ENCODE measurements at regions not wholly inside any gene's neighbourhood (a gene's known extent, or its start where the extent isn't known, plus 50 kb on each side); places are given as distances from the start of the nearest gene placed in this dataset.

DNA sequence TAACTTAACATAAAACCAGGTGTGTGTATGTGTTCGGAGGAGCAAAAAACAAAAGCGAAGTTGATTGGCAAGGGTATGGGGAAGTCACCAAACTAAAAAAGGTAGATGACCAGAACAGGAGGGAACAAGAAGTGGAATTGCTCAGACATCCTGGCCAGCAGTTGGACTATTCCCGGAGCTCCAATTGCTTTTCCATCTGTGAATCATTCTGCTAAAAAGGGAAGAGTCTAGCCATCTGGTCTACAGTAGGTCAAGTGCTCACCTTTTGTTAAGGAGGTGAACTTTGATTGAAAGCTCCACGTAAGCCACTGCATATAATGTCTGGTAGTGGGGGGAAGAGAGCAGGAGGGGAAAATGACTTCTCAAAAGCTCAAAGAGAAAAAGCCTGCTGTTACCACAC lies 50.0 kb upstream of the BET1 start:
- TF ChIP-seq CTCF (IDR thresholded peaks at IDR 0.05; ENCODE audit: control insufficient read depth, insufficient read depth, low read depth, low read length, missing control alignments): no peak
- DNase-seq (ENCODE audit: low read depth): no peak
- H3K4me3 ChIP-seq (ENCODE audit: control insufficient read depth, low read depth, low read length): no peak overlapping the region

DNA sequence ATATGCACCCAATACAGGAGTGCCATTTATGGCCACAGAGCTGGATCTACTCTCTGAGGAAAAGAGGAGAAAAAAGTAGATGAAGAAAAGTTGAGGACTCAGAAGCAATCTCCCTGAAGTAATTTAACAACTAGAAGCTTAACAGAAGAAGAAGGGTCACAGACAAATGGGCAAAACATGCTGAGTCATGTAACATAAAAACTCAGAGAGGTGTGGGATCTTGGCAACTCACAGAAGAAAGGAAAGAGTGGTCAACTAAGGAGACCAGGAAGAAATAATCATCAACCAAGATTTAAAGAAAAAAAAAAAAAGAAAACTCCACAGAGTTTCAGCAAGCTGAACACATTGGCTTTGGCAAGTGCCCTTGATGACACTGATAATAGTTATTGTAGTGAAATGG lies 51.8 kb upstream of the BET1 start:
- H3K4me3 ChIP-seq (ENCODE audit: control insufficient read depth, low read depth, low read length): no peak overlapping the region
- no peak for DNase-seq (ENCODE audit: low read depth)
- TF ChIP-seq CTCF (IDR thresholded peaks at IDR 0.05; ENCODE audit: control insufficient read depth, insufficient read depth, low read depth, low read length, missing control alignments): no peak

DNA sequence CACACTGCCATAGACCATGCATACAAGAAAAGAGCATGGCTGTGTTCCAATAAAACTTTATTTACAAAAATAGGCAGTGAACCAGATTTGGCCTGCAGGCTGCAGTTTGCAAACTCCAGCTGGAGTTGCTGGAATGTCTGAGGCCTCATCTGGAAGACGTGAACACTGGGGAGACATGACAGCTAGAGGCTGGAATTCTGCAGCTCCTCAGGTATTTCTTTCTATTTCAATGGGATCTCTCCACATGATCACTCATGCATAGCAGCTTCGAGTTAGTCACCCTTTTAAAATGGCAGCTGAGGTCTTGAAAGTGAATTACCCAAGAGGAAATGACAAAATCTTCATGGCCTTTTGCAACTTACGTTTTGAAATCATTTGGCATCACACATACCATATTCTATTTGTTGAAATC lies 52.6 kb upstream of the BET1 start:
- peak; percentile 87 for DNase-seq (ENCODE audit: low read depth)
- H3K4me3 ChIP-seq (ENCODE audit: control insufficient read depth, low read depth, low read length): no peak overlapping the region
- TF ChIP-seq CTCF (IDR thresholded peaks at IDR 0.05; ENCODE audit: control insufficient read depth, insufficient read depth, low read depth, low read length, missing control alignments): no peak

DNA sequence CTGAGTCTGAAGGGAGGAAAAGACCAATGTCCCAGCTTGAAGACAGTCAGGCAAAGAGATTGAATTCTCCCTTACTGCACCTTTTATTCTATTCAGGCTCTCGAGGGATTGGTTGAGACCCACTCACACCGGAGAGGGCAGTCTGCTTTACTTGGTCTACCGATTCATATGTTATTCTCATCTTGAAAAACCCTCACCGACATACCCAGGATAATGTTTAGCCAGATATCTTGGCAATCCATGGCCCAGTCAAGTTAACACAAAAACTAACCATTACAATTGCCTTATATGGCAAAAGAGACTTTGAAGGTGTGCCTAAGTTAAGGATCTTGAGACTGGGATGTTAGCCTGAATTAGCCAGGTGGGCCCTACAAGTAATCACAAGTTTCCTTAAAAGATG lies 53.8 kb upstream of the BET1 start:
- no peak overlapping the region for H3K4me3 ChIP-seq (ENCODE audit: control insufficient read depth, low read depth, low read length)
- no peak for DNase-seq (ENCODE audit: low read depth)
- TF ChIP-seq CTCF (IDR thresholded peaks at IDR 0.05; ENCODE audit: control insufficient read depth, insufficient read depth, low read depth, low read length, missing control alignments): no peak

GRCh38 chr7:94059746-94060145 lies 55.6 kb upstream of the BET1 start:
- TF ChIP-seq CTCF (IDR thresholded peaks at IDR 0.05; ENCODE audit: control insufficient read depth, insufficient read depth, low read depth, low read length, missing control alignments): no peak
- H3K4me3 ChIP-seq (ENCODE audit: control insufficient read depth, low read depth, low read length): no peak overlapping the region
- peak; percentile 85 for DNase-seq (ENCODE audit: low read depth)

DNA sequence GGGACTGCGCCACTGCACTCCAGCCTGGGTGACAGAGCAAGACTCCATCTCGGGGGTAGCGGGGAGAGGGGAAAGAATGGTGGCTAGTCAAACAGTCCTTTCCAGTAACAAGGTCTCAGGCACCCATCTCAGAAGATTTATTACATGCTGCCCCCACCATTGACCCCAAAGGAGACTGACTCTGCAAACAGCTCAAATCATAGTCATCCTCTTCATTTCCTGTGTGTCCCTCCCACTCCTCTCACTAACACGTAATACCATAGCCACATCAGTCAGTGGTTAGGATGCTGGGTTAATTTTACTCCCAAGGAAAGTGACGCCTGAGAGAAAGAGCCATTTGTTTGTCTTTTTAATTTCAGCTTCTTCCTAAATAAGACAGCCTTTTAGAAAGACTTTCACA lies 56.6 kb upstream of the BET1 start:
- no peak for DNase-seq (ENCODE audit: low read depth)
- TF ChIP-seq CTCF (IDR thresholded peaks at IDR 0.05; ENCODE audit: control insufficient read depth, insufficient read depth, low read depth, low read length, missing control alignments): no peak
- H3K4me3 ChIP-seq (ENCODE audit: control insufficient read depth, low read depth, low read length): no peak overlapping the region

GRCh38 chr7:94061326-94061725 lies 57.2 kb upstream of the BET1 start:
- TF ChIP-seq CTCF (IDR thresholded peaks at IDR 0.05; ENCODE audit: control insufficient read depth, insufficient read depth, low read depth, low read length, missing control alignments): no peak
- no peak overlapping the region for H3K4me3 ChIP-seq (ENCODE audit: control insufficient read depth, low read depth, low read length)
- no peak for DNase-seq (ENCODE audit: low read depth)
